BJ (cell line): ENCODE measurements at regions not wholly inside any gene's neighbourhood (a gene's known extent, or its start where the extent isn't known, plus 50 kb on each side); places are given as distances from the start of the nearest gene placed in this dataset.

ENCODE experiments used
- CTCF ChIA-PET: fragments of 350-600 bp; formaldehyde crosslinking; extraction: SDS; loops from one replicate; lab custom pipeline; 2021; ENCODE audit warnings: antibody characterized with exemption, inconsistent platforms; lab: Yijun Ruan, JAX
- POLR2A ChIA-PET: fragments of 300-600 bp; sonication (Branson Sonifier 250); formaldehyde crosslinking; extraction: SDS; loops from one replicate; lab custom pipeline; 2021; ENCODE audit warnings: antibody characterized with exemption; lab: Charles Lee
- DNase-seq: peaks from one replicate; pipeline ENCODE4 v3.0.0-alpha.2; 2011; ENCODE audit warnings: low read depth
- H3K27me3 ChIP-seq: 2 replicates; pipeline ENCODE4 v1.6.0; 2011; ENCODE audit warnings: low read length; ENCODE audit not compliant: control insufficient read depth, insufficient read depth
- H3K36me3 ChIP-seq: 2 replicates; pipeline ENCODE4 v1.5.1; 2011; ENCODE audit warnings: low read length; ENCODE audit not compliant: control insufficient read depth, insufficient read depth
- H3K4me3 ChIP-seq: 2 replicates; pipeline ENCODE4 v1.5.1; 2011; ENCODE audit warnings: low read depth, mild to moderate bottlenecking, control low read depth, low read length
- CTCF ChIP-seq: IDR thresholded peaks from 2 replicates; pipeline ENCODE4 v1.5.1; 2011; ENCODE audit warnings: low read depth, mild to moderate bottlenecking, control low read depth, inconsistent platforms, low read length, moderate library complexity; ENCODE audit not compliant: insufficient read depth

- CTCF ChIA-PET, result no interaction called here
- Histone ChIP-seq H3K36me3 (no peaks in the 10 kb centered on the region), H3K4me3 (no peak overlapping the region), H3K27me3 (peaks cover 11% of the 10 kb centered on the region)
- DNase-seq, result no peak
- POLR2A ChIA-PET, result no interaction called here
- TF ChIP-seq CTCF, result no peak
Measured at GRCh38 chr4:3703343-3703676, 62.9 kb upstream of the ADRA2C start.

GRCh38 chr4:3702561-3703221 is 63.5 kb upstream of the ADRA2C start:
- Histone ChIP-seq H3K36me3 (no peaks in the 10 kb centered on the region), H3K27me3 (peaks cover 11% of the 10 kb centered on the region), H3K4me3 (no peak overlapping the region)
- DNase-seq, result no peak
- no peak for TF ChIP-seq CTCF
- ChIA-PET CTCF (no interaction called here), POLR2A (no interaction called here)

GRCh38 chr4:3701736-3702560 is 64.2 kb upstream of the ADRA2C start:
- Histone ChIP-seq H3K36me3 (no peaks in the 10 kb centered on the region), H3K27me3 (peaks cover 11% of the 10 kb centered on the region), H3K4me3 (no peak overlapping the region)
- CTCF ChIA-PET, result no interaction called here
- TF ChIP-seq CTCF, result no peak
- POLR2A ChIA-PET, result no interaction called here
- no peak for DNase-seq

GRCh38 chr4:3701271-3701734 is 64.9 kb upstream of the ADRA2C start:
- no peak for DNase-seq
- ChIA-PET POLR2A (no interaction called here), CTCF (no interaction called here)
- TF ChIP-seq CTCF, result no peak
- Histone ChIP-seq H3K4me3 (no peak overlapping the region), H3K27me3 (peaks cover 10% of the 10 kb centered on the region), H3K36me3 (no peaks in the 10 kb centered on the region)

- ChIA-PET CTCF (no interaction called here), POLR2A (no interaction called here)
- Histone ChIP-seq H3K27me3 (peaks cover 10% of the 10 kb centered on the region), H3K36me3 (no peaks in the 10 kb centered on the region), H3K4me3 (no peak overlapping the region)
- DNase-seq, result no peak
- TF ChIP-seq CTCF, result no peak
Measured at GRCh38 chr4:3700736-3701135, 65.4 kb upstream of the ADRA2C start.
